SKM-1 treated with dmso at 0.1 percent for 144 hours (cell line): ENCODE measurements at regions not wholly inside any gene's neighbourhood (a gene's known extent, or its start where the extent isn't known, plus 50 kb on each side); places are given as distances from the start of the nearest gene placed in this dataset.
"Not testable (repeated sequence)": the region's sequence is repeated elsewhere in the genome, so short reads cannot be mapped to it uniquely, and the experiment has no call there.

Experiments used
- DNase-seq: peaks from one replicate; lab custom pipeline; 2025; ENCODE audit not compliant: unreplicated experiment; lab: John Stamatoyannopoulos, UW

DNA sequence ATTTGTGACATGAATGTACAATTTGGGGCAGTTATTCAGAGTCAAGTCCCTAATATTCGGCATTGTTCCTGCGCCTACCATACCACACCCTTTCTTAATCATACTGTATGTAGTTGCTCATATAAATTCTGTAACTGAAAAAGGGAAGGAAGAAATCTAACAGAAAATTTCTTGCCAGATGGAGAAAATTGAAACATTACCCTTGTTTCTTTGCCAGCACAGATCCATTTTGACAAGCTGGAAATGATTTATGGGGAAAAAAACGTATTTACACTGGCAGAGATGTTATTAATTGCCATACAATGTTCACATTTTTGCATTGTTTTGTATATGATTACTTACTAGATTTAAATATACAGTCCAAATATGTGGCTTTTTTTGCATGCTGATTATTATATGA lies 363.8 kb upstream of the PKN2 start:
- no peak for DNase-seq

DNA sequence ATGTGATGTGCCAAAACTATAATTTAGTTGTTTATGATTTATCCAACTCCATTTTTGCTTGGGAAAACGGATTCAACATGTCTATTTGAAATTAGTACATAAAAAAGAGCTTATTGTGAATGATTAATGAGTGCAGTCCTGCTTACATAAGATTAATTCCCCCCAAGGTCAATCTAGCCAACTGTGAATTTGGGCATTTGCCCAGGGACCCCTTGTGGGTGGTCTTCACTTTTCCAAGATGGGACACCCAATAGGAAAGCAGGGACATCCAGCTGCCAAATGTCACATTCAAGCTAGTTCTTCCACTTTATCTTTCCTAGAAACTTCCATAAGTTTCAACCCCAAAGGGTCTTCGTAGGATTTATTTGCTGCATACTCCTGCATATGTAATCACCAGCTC lies 362.4 kb upstream of the PKN2 start:
- no peak for DNase-seq

GRCh38 chr1:88324899-88325298 lies 359.2 kb upstream of the PKN2 start:
- DNase-seq = no peak

DNA sequence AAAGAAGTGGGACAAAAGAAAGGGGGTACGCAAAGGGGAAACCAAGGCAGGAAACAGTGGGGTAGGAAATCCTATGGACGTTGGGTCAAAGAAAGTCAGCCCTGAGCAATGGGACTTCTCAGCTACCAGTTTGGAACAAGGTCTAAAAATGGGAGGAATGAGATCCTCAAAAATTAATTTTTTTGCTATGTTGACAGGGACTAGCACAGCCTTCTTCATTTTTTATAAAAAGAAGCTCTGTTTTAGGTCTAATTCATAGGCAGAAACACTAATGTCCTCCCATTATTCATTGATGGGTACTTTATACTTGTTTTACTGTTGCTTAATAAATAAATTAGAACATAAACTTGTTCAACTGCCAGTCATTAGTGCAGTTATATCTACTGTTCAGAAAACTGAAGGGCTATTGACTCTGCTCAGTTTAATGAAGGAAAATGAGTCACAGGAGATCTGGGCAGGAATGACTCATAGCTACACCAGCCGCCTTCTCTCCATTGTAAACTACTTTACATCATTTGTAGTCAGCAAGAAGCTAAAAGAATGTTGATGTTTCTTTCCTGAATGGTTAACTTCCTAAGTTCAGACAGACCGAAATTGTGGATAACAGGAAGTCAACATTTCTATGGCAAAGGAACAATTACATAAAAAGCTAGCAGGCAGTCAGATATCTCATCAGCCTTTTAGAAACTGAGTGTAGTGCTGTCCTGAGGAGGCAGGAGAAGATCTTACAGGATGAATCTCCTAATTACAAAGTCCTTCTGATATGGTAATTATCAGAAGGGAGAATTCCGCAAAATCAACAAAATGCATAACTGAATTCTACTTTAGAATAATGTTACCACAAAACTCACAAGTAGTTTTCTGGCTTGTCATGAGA lies 356.4 kb upstream of the PKN2 start:
- no peak for DNase-seq

DNA sequence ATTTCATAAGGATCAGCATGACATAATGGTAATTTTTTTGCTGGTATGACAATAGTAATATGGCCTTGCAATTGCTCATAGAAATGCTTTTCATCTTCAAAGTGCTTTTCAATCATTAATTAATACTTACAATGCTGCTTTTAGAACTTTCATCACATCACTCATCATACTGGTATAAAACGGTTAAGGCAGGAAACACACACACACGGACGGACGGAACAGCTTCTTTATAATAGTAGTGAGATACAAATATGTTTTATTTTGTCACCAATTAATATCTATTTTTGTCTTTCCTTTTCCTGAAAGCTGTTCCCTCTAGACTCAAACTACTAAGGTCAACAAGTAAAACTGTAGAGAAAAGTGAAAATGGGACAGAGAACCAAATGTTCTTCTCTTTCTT lies 353.9 kb upstream of the PKN2 start:
- no peak for DNase-seq

DNA sequence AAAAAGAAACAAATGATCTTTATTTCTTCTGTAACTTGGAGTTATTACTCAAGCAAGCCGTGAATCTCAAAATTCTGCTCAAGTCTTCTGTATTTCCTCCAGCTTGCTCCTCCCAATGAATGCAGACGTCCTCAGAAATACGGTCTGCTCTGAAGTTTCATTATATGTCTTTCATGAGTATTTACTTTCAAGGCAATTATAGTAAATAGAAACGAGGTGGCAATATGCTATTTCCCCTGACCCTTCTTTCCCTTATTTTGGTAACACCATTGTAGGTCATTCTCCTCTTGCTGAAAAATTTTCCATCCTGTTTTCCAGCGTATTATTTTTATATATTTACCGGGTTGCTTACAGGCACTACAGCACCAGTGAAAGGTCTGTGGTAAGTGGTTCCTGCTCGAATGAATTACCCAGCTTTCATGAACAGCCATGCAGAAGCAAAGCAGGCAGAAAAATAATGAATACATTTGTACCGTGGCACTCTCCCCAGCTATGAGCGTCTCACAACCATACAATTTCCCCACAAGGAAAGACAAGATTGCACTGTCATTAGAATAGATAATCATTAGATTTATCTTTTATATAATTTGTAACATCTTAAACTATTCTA lies 350.9 kb upstream of the PKN2 start:
- DNase-seq = no peak

DNA sequence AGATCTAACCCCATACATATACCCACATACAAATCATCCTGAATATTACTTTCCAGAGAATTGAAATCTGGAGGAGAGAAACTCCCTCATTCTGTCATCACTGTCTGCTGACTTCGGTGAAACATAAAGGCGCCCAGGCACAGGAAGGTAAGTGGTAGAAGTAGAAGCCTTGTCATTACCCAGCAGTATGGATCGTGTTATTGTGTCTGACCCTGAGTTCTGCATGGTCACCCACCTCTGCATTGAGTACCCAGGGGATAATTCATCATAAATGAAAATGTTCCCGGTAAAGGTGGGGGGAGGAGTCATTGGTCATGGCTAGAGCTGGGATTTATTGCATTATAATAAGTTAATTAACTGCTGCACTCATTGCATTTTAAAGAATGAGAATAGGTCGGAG lies 342.6 kb upstream of the PKN2 start:
- DNase-seq = no peak

DNA sequence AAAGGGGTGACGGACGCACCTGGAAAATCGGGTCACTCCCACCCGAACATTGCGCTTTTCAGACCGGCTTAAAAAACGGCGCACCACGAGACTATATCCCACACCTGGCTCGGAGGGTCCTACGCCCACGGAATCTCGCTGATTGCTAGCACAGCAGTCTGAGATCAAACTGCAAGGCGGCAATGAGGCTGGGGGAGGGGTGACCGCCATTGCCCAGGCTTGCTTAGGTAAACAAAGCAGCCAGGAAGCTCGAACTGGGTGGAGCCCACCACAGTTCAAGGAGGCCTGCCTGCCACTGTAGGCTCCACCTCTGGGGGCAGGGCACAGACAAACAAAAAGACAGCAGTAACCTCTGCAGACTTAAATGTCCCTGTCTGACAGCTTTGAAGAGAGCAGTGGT lies 342.0 kb upstream of the PKN2 start:
- DNase-seq = not testable (repeated sequence)

DNA sequence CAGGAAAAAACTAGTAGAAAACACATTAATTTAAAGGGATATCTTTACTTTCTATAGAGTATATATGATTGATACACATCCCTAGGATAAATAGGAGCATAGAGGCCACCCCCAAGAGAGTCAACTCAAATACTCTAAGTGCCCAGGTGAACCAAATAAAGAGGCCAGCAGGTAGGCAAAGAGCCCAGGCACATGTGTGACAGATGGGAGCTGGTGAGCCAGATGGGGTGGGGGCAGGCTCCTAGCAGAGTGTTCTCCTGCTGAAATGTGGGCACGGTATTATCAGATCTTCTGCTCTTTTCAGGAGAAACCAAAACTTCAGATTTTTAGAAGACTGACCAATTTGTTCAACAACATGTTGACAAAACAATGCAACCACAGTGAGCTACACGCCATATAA lies 333.4 kb upstream of the PKN2 start:
- DNase-seq = no peak

- DNase-seq = no peak
These were observed 332.1 kb upstream of the PKN2 start for GRCh38 chr1:88351960-88352359.

- no peak for DNase-seq
These were observed 329.8 kb upstream of the PKN2 start for GRCh38 chr1:88354256-88354655.

- DNase-seq = no peak
These were observed 326.3 kb upstream of the PKN2 start for GRCh38 chr1:88357729-88358128.

DNA sequence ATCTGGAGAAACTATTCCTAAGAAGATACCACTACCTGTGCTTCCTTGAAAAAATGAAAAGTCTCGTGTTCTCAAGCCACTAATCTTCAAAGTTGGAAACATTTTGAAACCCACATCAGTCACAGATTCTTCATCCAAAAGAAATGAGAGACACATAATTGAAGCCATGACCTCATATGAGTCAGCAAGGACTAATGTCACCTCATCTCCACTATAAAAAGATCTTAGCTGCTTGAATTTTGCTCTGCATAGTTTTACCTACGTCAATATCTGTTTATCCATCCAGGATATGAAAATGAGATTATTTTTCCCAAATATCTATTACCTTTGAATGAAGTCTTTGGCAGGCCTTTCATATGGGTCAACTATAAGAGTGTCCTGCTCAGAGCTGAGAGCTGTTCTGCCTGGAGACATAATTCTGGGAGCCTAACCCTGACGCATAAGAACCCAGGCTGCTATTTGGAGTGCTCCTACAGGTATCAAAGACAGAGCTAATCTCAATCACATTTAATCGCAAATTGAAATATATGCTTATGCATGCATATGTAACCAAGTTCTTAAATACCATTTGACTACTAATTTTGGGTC lies 312.5 kb upstream of the PKN2 start:
- no peak for DNase-seq

- DNase-seq = no peak
These were observed 308.1 kb upstream of the PKN2 start for GRCh38 chr1:88375977-88376376.

- DNase-seq = no peak
These were observed 307.7 kb upstream of the PKN2 start for GRCh38 chr1:88376421-88376820.

DNA sequence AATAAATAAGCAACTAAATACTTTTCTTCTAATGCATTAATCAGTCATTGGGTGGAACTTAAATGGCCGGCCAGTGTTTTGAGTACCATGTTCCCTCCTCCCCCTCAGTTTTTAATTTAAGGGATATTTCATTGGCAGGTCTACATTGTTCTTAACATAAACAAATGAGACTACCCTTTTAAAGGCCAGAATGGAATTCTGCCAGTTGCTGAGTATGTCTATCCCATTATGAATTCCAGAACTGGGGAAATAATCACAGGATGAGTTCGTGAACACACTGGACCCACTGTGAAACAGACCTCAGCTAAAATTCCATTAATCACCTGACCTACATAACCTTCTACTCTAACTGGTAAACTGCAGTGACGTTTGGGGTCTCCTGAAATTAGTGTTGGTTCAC lies 305.5 kb upstream of the PKN2 start:
- no peak for DNase-seq

GRCh38 chr1:88394958-88395357 lies 289.1 kb upstream of the PKN2 start:
- DNase-seq = no peak

- DNase-seq = no peak
These were observed 285.7 kb upstream of the PKN2 start for GRCh38 chr1:88398338-88398737.

DNA sequence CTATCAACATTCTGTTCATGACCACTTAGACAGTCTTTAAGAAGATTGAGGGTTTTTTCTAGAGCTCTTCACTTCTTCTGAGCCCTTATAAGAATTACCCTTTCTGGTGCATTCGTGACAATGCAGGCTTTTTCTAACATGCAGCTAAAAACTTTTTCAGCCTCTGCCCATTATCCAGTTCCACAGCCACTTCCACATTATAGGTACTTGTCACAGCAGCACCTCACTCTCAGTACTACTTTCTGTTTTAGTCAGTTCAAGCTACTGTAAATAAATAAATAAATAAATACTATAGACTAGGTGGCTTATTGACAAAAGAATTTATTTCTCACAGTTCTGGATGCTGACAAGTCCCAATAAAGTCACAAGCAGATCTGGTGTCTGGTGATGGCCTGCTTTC lies 284.4 kb upstream of the PKN2 start:
- no peak for DNase-seq

DNA sequence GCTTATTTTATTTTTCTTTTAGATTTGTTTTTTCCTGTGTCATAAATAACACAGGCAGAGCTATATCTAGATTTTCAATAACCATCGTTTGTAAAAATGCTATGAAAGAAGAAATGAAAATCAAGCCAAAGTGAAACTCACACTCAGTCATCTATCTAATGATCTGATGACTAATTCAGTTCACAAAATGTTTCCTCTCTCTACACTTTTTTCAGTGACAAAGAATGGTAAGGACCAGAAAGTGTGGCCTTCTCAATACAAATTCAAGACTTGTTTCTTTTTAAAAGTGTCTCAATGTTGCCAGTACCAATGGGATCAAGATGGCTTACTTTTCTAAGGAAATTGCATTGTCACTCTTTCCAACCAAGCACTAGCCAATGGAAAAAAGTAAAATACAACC lies 282.8 kb upstream of the PKN2 start:
- DNase-seq = no peak

GRCh38 chr1:88404582-88404981 lies 279.5 kb upstream of the PKN2 start:
- no peak for DNase-seq

DNA sequence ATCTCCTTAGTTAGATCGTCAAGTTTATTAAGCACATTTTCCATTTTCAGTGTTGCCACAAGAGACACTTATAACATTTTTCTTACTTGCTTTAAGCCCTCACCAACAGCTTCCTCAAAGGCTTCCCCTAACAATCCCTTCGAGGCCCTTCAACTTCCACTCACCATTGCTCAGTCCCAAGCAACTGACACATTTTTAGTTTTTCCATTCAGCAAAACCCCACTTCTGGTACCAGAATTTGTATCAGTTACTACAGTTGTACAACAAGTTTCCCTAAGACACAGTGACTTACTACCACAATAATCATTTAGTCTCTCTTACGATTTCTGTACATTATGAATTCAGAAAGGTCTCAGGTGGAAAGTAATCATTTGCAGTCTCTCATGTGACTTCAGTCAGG lies 276.8 kb upstream of the PKN2 start:
- DNase-seq = no peak
